Omental fat pad (tissue), 3 donors: ENCODE measurements at regions not wholly inside any gene's neighbourhood (a gene's known extent, or its start where the extent isn't known, plus 50 kb on each side); places are given as distances from the start of the nearest gene placed in this dataset.

Experiments
- ATAC-seq: fragments of 150-250 bp; one replicate; pipeline ENCODE4 v1.9.1; 2016; ENCODE audit warnings: mild to moderate bottlenecking, moderate library complexity; ENCODE audit not compliant: low FRiP score
- DNase-seq: peaks from one replicate; pipeline ENCODE4 v3.0.0-alpha.2; 2019; ENCODE audit warnings: low spot score
- CTCF ChIP-seq, 3 donors: fragments of 450-650 bp; IDR thresholded peaks; one replicate each; pipeline ENCODE4 v1.5.1; 2016 to 2017; ENCODE audit warnings: antibody characterized with exemption in 3 of 3, mild to moderate bottlenecking in 3 of 3, moderate library complexity in 2 of 3

- DNase-seq, result no peak
- no peak for ATAC-seq
Observed at GRCh38 chr12:53854701-53855316, 83.8 kb upstream of the HOXC13 start.

GRCh38 chr12:53856132-53856531 lies 82.5 kb upstream of the HOXC13 start:
- DNase-seq (no peak), ATAC-seq (no peak)
- no peak for TF ChIP-seq CTCF (IDR thresholded peaks at IDR 0.05)

More at GRCh38 chr12:53854701-53855316, 83.8 kb upstream of the HOXC13 start:
- TF ChIP-seq CTCF (IDR thresholded peaks at IDR 0.05), result no peak

GRCh38 chr12:53857666-53858065 lies 81.0 kb upstream of the HOXC13 start:
- ATAC-seq (no peak), DNase-seq (no peak)
- no peak for TF ChIP-seq CTCF (IDR thresholded peaks at IDR 0.05)

- ATAC-seq, result no peak
- no peak for TF ChIP-seq CTCF (IDR thresholded peaks at IDR 0.05)
- no peak for DNase-seq
Observed at GRCh38 chr12:53860426-53861345, 77.9 kb upstream of the HOXC13 start.

GRCh38 chr12:53862206-53862605 lies 76.4 kb upstream of the HOXC13 start:
- no peak for ATAC-seq
- no peak for DNase-seq
- TF ChIP-seq CTCF (IDR thresholded peaks at IDR 0.05), result no peak

GRCh38 chr12:53862831-53863230 lies 75.8 kb upstream of the HOXC13 start:
- no peak for TF ChIP-seq CTCF (IDR thresholded peaks at IDR 0.05)
- ATAC-seq (no peak), DNase-seq (no peak)
